NT2/D1 (cell line): ENCODE measurements at regions not wholly inside any gene's neighbourhood (a gene's known extent, or its start where the extent isn't known, plus 50 kb on each side); places are given as distances from the start of the nearest gene placed in this dataset.

Experiments used
- SUZ12 ChIP-seq: IDR thresholded peaks from 2 replicates; pipeline ENCODE4 v1.6.1; 2011; ENCODE audit not compliant: insufficient read length, insufficient read depth; ENCODE audit errors: extremely low read depth
- ZNF274 ChIP-seq: IDR thresholded peaks from 2 replicates; pipeline ENCODE4 v1.6.1; 2011; ENCODE audit warnings: mild to moderate bottlenecking, low read depth, low read length

GRCh38 chr18:30142870-30143269, 899.7 kb downstream of the DSC3 start:
- no peak for TF ChIP-seq SUZ12
- TF ChIP-seq ZNF274 = no peak
